ENCODE measurements at regions not wholly inside any gene's neighbourhood (a gene's known extent, or its start where the extent isn't known, plus 50 kb on each side); places are given as distances from the start of the nearest gene placed in this dataset.

DNA sequence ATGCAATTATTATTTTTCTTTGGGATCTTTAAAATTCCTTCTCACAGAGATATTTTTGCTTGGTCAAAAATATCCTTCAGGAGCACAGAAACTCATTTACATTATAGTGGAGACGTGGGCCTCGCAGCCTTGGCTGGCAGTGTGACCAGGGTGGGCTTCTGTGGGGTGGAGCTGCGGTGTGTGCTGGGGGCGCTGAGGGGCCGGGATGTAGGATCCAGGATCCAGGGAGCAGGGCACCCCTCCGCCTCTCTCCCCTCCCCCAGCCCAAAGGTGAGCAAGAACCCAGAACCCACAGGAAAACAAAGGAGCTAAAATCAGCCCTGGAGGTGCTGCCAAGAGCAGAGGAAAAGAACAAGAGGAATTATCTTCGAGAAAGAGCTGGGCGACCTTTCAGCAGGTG lies 79.1 kb upstream of the OLFM1 start:
- no peaks in the 10 kb centered on the region for H3K27me3 ChIP-seq (replicated peaks; ENCODE audit: control insufficient read depth, insufficient read depth, low read length)
- intact Hi-C loops (cut with micrococcal nuclease; ENCODE audit: unreplicated experiment) = no loop called here
- Mint-ChIP-seq H3K27ac (ENCODE audit: unreplicated experiment) (no peak overlapping the region), H3K4me1 (ENCODE audit: low read depth, unreplicated experiment) (no peaks in the 10 kb centered on the region), H3K36me3 (ENCODE audit: insufficient read depth, unreplicated experiment) (peaks cover 6% of the 10 kb centered on the region), H3K4me3 (ENCODE audit: unreplicated experiment) (no peak overlapping the region), H3K9me3 (ENCODE audit: unreplicated experiment) (no peaks in the 10 kb centered on the region), H3K27me3 (ENCODE audit: insufficient read depth, unreplicated experiment) (no peaks in the 10 kb centered on the region)
- ChIA-PET POLR2A (no interaction called here), CTCF (no interaction called here)
- TF ChIP-seq CTCF (IDR thresholded peaks at IDR 0.05; ENCODE audit: insufficient read depth in 1 of 2, low read depth in 1 of 2, low read length in 1 of 2, severe bottlenecking in 1 of 2, unreplicated experiment in 1 of 2) = no peak
- H3K36me3 ChIP-seq (ENCODE audit: control insufficient read depth, insufficient read depth, low read length) = no peaks in the 10 kb centered on the region
- H3K9me3 ChIP-seq = no peaks in the 10 kb centered on the region
- no TSS peak for BruUV-seq (replicated peaks)
- no peak for DNase-seq
- no peaks in the 10 kb centered on the region for H3K4me1 ChIP-seq
- no peak overlapping the region for H3K4me3 ChIP-seq (ENCODE audit: low read depth, low read length)

DNA sequence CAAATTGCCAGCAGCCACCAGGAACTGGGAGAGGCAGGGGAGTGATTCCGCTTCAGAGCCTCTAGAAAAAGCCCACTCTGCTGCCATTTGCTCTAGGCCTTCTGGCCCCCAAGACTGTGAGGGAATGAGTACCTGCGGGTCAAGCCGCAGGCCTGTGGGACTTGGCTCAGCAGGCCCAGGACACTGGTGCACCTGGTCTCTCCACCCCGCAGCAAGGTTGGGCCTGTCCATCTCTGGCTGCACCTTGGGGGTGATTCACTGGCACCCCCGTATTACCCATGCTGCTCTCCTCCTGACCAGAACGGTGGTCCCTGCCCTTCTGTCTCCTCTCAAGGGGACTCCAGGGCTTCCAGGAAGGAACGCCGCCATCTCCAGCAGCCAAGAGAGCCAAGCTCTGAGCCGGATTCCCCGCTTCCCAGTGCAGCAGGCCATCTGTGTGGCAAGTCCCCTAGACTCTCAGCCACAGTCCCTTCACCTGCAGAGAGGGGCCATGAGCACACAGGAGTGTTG lies 78.4 kb upstream of the OLFM1 start:
- Mint-ChIP-seq H3K27ac (ENCODE audit: unreplicated experiment) (no peak overlapping the region), H3K9me3 (ENCODE audit: unreplicated experiment) (no peaks in the 10 kb centered on the region), H3K27me3 (ENCODE audit: insufficient read depth, unreplicated experiment) (peaks cover 3% of the 10 kb centered on the region), H3K4me3 (ENCODE audit: unreplicated experiment) (no peak overlapping the region), H3K4me1 (ENCODE audit: low read depth, unreplicated experiment) (no peaks in the 10 kb centered on the region), H3K36me3 (ENCODE audit: insufficient read depth, unreplicated experiment) (peaks cover 6% of the 10 kb centered on the region)
- BruUV-seq (replicated peaks) = no TSS peak
- H3K4me3 ChIP-seq (ENCODE audit: low read depth, low read length) = no peak overlapping the region
- no peaks in the 10 kb centered on the region for H3K9me3 ChIP-seq
- ChIA-PET POLR2A (no interaction called here), CTCF (no interaction called here)
- no peaks in the 10 kb centered on the region for H3K4me1 ChIP-seq
- DNase-seq = no peak
- intact Hi-C loops (cut with micrococcal nuclease; ENCODE audit: unreplicated experiment) = no loop called here
- H3K27me3 ChIP-seq (replicated peaks; ENCODE audit: control insufficient read depth, insufficient read depth, low read length) = no peaks in the 10 kb centered on the region
- no peaks in the 10 kb centered on the region for H3K36me3 ChIP-seq (ENCODE audit: control insufficient read depth, insufficient read depth, low read length)
- TF ChIP-seq CTCF (IDR thresholded peaks at IDR 0.05; ENCODE audit: insufficient read depth in 1 of 2, low read depth in 1 of 2, low read length in 1 of 2, severe bottlenecking in 1 of 2, unreplicated experiment in 1 of 2) = no peak

- H3K36me3 Mint-ChIP-seq (ENCODE audit: insufficient read depth, unreplicated experiment) = peaks cover 6% of the 10 kb centered on the region
- POLR2A ChIA-PET = no interaction called here
- no peak for DNase-seq
- no peaks in the 10 kb centered on the region for H3K9me3 Mint-ChIP-seq (ENCODE audit: unreplicated experiment)
- no peak for TF ChIP-seq CTCF (IDR thresholded peaks at IDR 0.05; ENCODE audit: insufficient read depth in 1 of 2, low read depth in 1 of 2, low read length in 1 of 2, severe bottlenecking in 1 of 2, unreplicated experiment in 1 of 2)
- H3K27ac Mint-ChIP-seq (ENCODE audit: unreplicated experiment) = no peak overlapping the region
- H3K36me3 ChIP-seq (ENCODE audit: control insufficient read depth, insufficient read depth, low read length) = no peaks in the 10 kb centered on the region
- H3K4me3 ChIP-seq (ENCODE audit: low read depth, low read length) = no peak overlapping the region
- intact Hi-C loops (cut with micrococcal nuclease; ENCODE audit: unreplicated experiment) = no loop called here
- no peak overlapping the region for H3K4me3 Mint-ChIP-seq (ENCODE audit: unreplicated experiment)
- no peaks in the 10 kb centered on the region for H3K27me3 ChIP-seq (replicated peaks; ENCODE audit: control insufficient read depth, insufficient read depth, low read length)
- no peaks in the 10 kb centered on the region for H3K4me1 Mint-ChIP-seq (ENCODE audit: low read depth, unreplicated experiment)
- H3K9me3 ChIP-seq = no peaks in the 10 kb centered on the region
- BruUV-seq (replicated peaks) = no TSS peak
- H3K27me3 Mint-ChIP-seq (ENCODE audit: insufficient read depth, unreplicated experiment) = peaks cover 4% of the 10 kb centered on the region
- CTCF ChIA-PET = no interaction called here
- H3K4me1 ChIP-seq = no peaks in the 10 kb centered on the region
Measured at GRCh38 chr9:135009794-135010585, 77.5 kb upstream of the OLFM1 start.
